GM18499 (cell line): ENCODE measurements at regions not wholly inside any gene's neighbourhood (a gene's known extent, or its start where the extent isn't known, plus 50 kb on each side); places are given as distances from the start of the nearest gene placed in this dataset.

Experiments used
- ATAC-seq: cut with Tn5 transposase; IDR thresholded peaks from one replicate; pipeline ENCODE4 v1.9.1; 2021; ENCODE audit warnings: moderate number of reproducible peaks; ENCODE audit not compliant: insufficient read depth, unreplicated experiment

GRCh38 chr1:38138498-38139233 is 92.1 kb upstream of the POU3F1 start:
- ATAC-seq, result no peak

- ATAC-seq, result no peak
Measured at GRCh38 chr1:38137164-38137563, 90.6 kb upstream of the POU3F1 start.

- ATAC-seq, result no peak
Measured at GRCh38 chr1:38135625-38136414, 89.2 kb upstream of the POU3F1 start.

DNA sequence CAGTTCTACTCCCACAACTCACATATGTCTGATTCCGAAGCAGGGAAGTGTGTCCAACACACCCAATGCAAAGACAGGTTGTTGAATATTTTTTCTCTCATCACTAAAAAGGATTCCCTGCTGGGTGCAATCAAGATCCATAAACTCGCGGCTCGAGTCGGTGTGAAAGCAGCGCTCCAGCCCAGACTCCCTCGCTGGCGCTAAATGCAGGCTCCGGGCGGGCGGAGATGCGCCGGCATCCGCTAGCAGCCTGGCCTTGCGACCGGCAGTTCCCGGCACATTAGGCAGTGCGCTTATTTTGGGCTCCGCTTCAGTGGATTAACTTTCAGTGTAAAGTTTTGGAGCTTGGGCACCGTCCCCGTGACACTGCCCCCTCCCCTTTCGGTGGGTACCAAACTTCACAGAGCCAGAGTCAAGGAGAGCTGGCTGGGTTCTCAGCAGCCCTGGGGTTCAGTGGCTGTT is 87.7 kb upstream of the POU3F1 start:
- no peak for ATAC-seq

DNA sequence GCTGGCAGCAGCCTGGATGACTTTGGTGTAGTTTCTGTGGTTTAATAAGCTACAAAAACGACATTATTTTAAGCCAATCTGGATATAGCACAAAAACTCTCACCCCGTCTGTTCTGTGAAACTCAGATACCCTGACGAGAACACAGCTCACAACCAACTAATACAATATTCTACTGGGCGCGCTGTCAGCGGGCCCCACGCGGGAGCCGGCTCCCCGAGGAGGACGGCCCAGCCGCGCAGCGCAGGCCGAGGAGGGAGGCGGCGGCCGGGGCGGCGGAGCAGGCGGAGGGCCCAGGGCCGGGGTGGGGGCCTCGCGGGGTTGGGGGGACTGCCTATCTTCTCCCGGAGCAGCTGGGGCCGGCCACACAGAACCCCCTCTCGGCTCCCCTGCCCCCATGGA is 87.2 kb upstream of the POU3F1 start:
- ATAC-seq, result no peak

DNA sequence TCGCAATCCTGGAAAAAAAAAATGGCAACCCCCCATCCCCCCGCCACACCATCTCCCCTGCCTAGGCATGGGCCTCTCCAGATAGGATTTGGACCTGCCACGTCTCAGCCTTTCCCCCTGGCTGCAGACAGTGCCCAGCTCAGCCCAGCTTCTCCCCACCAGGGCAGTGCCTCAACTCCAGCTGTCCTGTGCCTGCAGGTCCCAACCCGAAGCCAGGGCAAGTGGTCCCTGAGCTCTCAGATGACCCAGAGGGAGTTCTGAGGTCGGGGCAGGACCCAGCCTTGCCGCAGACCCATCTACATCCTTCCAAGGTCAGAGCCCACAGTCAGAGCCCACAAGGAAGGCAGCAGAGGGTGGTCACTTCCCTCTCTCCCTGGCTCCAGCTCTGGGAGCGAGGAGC is 86.7 kb upstream of the POU3F1 start:
- no peak for ATAC-seq

- no peak for ATAC-seq
Measured at GRCh38 chr1:38132681-38133080, 86.1 kb upstream of the POU3F1 start.

GRCh38 chr1:38131024-38131585 is 84.5 kb upstream of the POU3F1 start:
- no peak for ATAC-seq

DNA sequence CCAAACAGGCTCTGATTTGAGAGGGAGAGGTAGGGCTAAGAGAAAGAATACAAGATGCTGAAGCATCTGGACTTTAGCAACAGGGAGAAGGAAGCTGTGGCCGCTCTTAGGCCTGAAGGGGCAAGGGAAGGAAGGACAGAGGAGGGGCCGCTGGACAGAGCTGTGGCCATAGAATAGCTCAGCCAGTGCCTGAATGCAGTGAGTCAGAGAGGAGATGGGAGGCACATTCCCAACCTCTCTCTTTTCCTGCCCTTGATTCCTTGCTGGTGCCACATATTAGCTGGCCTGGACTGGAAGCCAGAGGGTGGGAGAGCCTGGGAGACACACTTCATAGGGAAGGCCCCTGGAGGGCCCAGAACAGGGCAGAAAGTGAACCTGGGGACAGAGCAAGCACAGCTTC is 83.4 kb upstream of the POU3F1 start:
- ATAC-seq, result no peak

DNA sequence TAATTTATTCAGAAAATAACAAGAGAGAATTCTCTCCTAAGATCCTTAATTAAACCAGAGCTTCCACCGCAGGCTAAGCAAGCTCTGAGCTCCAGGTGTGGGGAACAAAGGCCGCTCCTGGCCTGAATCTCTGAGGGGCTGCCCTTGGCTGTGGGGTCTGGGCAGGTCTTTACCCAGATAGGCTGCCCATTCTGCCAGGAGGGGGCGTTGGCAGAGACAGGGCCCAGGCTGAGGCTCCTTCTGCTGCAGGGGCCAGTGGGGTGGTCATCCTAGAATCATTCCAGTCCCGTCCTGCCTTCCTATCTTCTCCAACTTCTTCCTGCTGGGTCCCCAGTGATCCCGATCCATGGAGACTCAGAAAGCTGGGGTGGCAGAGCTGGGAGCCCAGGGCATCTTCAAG is 82.9 kb upstream of the POU3F1 start:
- ATAC-seq, result no peak

DNA sequence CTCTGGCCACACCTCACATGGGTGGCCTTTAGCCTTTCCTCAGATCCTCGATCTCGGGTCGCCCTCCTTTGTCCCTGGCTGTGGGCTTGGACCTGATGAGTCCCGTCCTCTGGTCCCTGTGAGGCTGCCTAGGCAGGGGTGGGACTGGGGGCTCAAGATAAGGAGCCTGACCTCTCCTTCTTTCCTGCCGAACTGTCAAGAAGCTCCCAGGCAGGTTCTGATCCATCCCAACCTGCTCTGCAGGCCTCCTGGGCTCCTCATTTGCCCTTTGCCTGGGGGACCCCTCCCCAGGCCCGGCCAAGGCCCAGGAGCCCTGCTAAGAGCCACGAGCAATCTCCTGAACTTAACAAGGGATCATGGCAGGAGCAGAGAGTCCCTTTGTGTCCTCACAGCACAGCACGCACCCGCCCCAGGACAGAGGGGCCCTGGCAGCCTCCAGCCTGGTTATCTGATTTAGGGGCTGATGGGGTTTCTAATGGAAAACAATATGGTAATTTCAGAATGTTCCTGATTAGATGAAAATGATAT is 82.4 kb upstream of the POU3F1 start:
- ATAC-seq, result no peak

DNA sequence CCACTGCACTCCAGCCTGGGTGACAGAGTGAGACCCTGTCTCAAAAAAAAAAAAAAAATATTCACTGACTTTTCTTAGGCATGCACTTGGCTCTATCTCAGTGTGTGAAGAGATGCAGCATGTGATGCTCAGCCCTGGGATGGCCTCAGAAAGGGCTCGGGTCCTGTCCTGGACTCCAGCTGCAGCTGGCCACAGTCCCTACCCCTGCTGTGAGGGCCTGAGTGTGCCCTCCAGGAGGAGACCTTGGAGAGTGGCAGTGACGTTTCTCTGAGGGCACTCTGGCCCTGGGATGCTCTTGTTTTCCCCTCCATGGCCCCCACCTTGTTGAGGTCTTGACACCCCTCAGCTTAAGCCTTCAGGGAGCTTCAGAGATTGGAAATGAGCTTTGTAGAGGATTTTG is 81.9 kb upstream of the POU3F1 start:
- ATAC-seq, result no peak

DNA sequence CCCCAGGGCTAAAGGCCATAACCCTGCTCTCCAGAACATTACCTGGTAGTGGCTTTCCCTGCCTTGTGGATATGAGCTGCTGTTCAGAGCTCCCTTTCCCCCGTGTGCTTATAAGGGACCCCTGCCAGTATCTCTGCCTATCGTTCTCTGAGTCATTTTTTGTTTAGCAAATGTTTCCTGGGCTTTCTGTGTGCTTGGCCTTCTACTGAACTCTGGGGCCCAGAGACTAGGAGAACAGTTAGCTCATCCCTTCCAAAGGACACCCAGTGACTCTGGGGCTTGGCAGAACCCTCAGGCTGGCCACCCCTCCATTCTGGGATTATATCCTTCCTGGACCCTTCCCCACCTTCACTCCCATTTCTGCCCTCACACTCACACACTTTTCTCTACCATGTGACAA is 80.8 kb upstream of the POU3F1 start:
- ATAC-seq, result no peak

DNA sequence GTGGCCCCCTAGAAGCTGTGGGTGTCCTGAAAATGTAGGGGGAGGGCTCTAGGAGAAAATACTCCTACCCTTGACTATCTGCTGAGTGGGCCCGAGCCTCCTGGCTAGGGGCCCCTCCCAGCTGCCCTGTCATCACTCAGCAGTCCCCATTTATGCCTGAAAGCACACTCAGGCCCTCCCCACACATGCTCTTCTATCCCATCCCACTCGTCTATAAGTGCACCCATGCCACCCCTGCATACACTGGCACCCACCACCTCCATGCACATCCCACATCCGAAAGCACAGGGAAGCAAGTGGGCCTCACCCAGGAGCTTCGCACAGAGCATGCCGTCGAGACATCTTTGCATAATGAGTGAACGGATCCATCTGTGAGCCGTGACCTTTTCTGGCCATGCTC is 80.4 kb upstream of the POU3F1 start:
- no peak for ATAC-seq

DNA sequence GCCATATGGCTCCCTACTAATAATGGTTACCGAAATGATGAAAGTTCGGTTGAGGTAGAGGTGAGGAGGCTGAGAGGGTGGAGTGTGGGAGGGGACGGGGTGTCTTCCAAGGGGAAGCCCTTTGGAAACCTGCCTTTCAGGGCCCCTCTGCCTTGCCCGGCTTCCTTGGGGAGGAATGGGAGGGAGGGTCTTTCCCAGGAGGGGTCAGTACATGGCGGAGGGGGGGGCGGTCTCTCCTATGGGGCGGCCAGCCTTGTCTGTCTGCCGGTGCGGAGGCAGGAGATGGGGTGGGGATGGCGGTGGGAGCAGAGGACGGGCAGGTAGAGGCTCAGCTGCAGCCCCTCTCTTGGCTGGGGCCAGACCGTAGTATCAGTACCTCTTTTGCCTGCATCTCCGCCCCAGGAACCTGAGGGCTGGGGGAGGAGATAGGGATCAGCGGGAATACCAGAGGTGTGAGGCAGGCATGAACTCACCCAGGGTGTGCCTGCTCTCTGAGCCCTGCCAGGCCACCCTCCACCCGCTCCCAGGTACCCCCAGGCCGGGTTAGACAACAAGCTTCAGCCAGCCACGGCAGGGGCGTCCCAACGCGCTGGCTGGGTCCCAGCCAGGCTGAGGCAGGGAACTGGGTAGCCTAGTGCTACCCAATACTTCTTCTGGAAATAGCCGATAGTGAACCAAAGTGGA is 79.4 kb upstream of the POU3F1 start:
- ATAC-seq, result no peak

DNA sequence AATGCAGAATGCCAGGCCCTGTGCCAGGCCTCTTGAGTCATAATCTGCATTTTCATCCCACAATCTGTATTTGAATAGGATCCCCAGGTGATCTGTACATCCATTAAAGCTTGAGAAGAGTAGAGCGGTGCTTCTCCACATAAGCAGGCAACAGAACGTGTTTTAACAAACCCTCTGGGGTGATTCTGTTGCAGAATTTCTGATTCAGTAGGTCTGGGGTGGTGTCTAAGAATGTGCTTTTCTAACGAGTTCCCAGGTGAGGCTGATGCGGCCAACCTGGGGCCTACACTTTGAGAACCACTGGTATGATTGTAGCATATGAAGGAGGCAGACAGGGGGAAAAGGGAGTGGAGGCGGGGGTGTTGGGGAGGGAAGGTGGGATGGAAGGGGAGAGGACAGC is 78.4 kb upstream of the POU3F1 start:
- ATAC-seq, result no peak

GRCh38 chr1:38123356-38124135 is 77.0 kb upstream of the POU3F1 start:
- ATAC-seq, result no peak

DNA sequence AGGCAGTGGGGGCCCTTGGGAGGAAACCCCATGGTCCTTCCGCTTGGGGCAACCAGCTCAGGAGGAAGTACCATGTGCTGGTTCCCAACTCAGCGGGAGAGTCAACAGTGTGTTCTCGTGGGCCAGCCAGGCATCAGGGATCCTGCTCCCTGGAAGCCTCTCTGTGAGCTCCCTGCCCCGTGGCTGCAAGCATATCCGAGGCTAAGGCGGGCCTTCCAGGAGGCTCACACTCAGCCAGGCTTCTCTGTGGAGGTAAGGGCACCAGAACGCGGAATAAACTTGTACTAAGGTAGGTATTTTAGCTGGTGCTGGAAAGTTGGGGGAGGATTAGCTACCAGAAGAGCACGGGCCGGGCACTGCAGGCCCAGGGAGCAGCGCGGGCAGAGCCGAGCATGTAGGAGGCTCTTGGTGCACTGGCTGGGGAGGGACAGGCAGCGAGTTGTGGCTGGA is 74.7 kb upstream of the POU3F1 start:
- no peak for ATAC-seq

- no peak for ATAC-seq
Measured at GRCh38 chr1:38120552-38121230, 74.1 kb upstream of the POU3F1 start.
